Mesodermal cell (in vitro differentiated cells): ENCODE measurements at regions not wholly inside any gene's neighbourhood (a gene's known extent, or its start where the extent isn't known, plus 50 kb on each side); places are given as distances from the start of the nearest gene placed in this dataset.
"Not testable (repeated sequence)": the region's sequence is repeated elsewhere in the genome, so short reads cannot be mapped to it uniquely, and the experiment has no call there.

Experiments
- H3K27ac ChIP-seq: 2 replicates; pipeline ENCODE4 v1.7.0; 2013; ENCODE audit warnings: mild to moderate bottlenecking, low read depth, low read length, moderate library complexity; ENCODE audit not compliant: severe bottlenecking
- H3K36me3 ChIP-seq: 2 replicates; pipeline ENCODE4 v1.7.1; 2013; ENCODE audit warnings: mild to moderate bottlenecking, low read length, moderate library complexity; ENCODE audit not compliant: control insufficient read depth, insufficient read depth
- H3K4me1 ChIP-seq: one replicate; pipeline ENCODE4 v1.7.1; 2013; ENCODE audit warnings: mild to moderate bottlenecking, low read length; ENCODE audit not compliant: insufficient read depth, control insufficient read depth, poor library complexity, severe bottlenecking
- H3K4me3 ChIP-seq: 2 replicates; pipeline ENCODE4 v1.7.0; 2013; ENCODE audit warnings: low read length, control low read depth, mild to moderate bottlenecking; ENCODE audit not compliant: insufficient read depth, poor library complexity, severe bottlenecking; ENCODE audit errors: extremely low read depth
- H3K9me3 ChIP-seq: 2 replicates; pipeline ENCODE4 v1.7.1; 2013; ENCODE audit warnings: mild to moderate bottlenecking, low read length, moderate library complexity; ENCODE audit not compliant: control insufficient read depth
- WGBS, 2 experiments: methylation state at CpG; one replicate each; pipeline ENCODE4 v1.1.5; 2013; ENCODE audit warnings: missing lambda C conversion rate in 2 of 2; ENCODE audit not compliant: insufficient coverage in 2 of 2; 5-methylcytosine and 5-hydroxymethylcytosine counted together

DNA sequence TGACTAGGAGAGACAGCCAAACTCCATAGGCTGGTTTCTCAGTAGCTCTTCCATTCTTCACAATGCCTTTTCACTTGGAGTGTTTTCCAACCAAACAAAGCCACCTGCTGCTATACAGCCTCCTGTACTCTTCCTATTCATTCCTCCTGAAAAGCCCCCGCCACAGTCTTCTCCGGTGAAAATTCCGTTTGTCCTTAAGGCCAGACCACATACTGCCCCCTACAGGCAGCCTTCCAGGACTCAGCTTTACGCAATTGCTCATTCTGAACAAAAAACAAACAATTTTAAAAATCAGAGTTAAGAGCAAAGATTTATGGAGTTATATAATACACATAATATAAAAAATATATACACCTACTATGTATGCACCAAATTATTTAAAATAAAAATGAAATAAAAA lies 611.5 kb downstream of the COL12A1 start:
- H3K36me3 ChIP-seq, H3K27ac ChIP-seq, H3K4me3 ChIP-seq, H3K4me1 ChIP-seq, H3K9me3 ChIP-seq: not testable (repeated sequence)
- no CpG with 5 or more reads among the region's 4 CpGs for WGBS, 2 experiments

DNA sequence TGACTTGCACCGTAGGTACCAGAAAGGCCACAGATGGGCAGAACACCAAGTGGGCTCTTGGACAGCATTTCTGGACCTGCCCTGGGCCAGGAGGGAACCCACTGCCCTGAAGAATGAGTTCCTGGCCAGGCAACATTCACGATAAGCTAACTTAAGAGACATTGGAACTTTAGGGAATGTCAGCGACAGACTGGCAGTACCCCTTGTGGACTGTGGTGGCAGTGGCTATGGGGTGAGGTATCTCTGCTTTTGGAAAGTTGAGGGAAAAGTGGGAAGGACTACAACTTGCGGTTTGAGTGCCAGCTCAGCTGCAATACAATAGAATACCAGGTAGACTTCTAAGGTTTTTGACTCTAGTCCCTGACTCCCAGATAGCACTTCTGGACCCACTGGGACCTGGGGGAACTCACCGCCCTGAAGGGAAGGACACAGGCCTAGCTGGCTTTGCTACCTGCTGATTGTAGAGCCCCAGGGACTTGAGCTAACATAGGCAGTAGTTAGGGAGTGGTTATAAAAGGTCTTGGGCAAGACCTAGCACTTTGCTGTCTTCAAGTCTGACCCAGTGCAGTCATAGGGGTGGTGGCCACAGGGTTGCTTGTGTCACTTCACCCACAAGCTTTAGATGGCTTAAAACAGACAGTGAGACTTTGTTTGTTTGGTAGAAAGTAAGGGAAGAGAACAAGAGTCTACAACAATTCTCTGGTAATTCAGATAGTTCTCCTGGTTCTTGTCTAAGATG lies 617.6 kb downstream of the COL12A1 start:
- 89 to 92% methylated on average over 4 of the region's 5 CpGs for WGBS, 2 experiments
- H3K4me3 ChIP-seq = no peak overlapping the region
- no peaks in the 10 kb centered on the region for H3K36me3 ChIP-seq
- no peaks in the 10 kb centered on the region for H3K4me1 ChIP-seq
- no peaks in the 10 kb centered on the region for H3K9me3 ChIP-seq
- H3K27ac ChIP-seq = no peak overlapping the region

DNA sequence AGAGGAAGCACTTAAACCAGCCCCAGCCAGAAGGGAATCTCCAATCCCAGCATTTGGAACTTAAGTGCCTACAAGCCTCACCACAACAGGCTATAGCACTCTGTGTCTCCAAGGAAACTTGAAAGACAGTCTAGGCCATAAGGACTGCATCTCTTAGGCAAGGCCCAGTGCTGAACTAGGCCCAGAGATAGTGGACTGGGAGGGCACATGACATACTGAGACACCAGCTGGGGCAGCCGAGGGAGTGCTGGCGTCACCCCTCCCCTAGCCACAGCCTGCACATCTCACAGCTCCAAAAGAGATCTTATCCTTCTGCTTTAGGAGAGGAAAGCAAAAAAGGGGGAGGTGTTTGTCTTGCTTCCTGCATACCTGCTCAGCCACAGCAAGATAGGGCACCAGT lies 618.5 kb downstream of the COL12A1 start:
- H3K27ac ChIP-seq = no peak overlapping the region
- no peaks in the 10 kb centered on the region for H3K36me3 ChIP-seq
- H3K4me1 ChIP-seq = no peaks in the 10 kb centered on the region
- H3K4me3 ChIP-seq = no peak overlapping the region
- no CpG with 5 or more reads among the region's 2 CpGs for WGBS, 2 experiments
- H3K9me3 ChIP-seq = no peaks in the 10 kb centered on the region

- H3K9me3 ChIP-seq = no peaks in the 10 kb centered on the region
- peaks cover 5% of the 10 kb centered on the region for H3K4me1 ChIP-seq
- H3K27ac ChIP-seq = no peak overlapping the region
These were observed 620.1 kb downstream of the COL12A1 start for GRCh38 chr6:74585753-74586152.

GRCh38 chr6:74581681-74582080 lies 624.2 kb downstream of the COL12A1 start:
- Histone ChIP-seq H3K4me1 (peaks cover 5% of the 10 kb centered on the region), H3K4me3 (no peak overlapping the region), H3K9me3 (no peaks in the 10 kb centered on the region), H3K36me3 (no peaks in the 10 kb centered on the region), H3K27ac (no peak overlapping the region)
- 91 to 100% methylated on average over 6 of the region's 6 CpGs for WGBS, 2 experiments

More at GRCh38 chr6:74585753-74586152, 620.1 kb downstream of the COL12A1 start:
- Histone ChIP-seq H3K4me3 (no peak overlapping the region), H3K36me3 (no peaks in the 10 kb centered on the region)

- Histone ChIP-seq H3K4me1 (peaks cover 5% of the 10 kb centered on the region), H3K9me3 (no peaks in the 10 kb centered on the region), H3K27ac (no peak overlapping the region), H3K36me3 (no peaks in the 10 kb centered on the region), H3K4me3 (no peak overlapping the region)
- WGBS, 2 experiments = 69 to 86% methylated on average over 1 of the region's 3 CpGs
These were observed 626.1 kb downstream of the COL12A1 start for GRCh38 chr6:74579794-74580193.

DNA sequence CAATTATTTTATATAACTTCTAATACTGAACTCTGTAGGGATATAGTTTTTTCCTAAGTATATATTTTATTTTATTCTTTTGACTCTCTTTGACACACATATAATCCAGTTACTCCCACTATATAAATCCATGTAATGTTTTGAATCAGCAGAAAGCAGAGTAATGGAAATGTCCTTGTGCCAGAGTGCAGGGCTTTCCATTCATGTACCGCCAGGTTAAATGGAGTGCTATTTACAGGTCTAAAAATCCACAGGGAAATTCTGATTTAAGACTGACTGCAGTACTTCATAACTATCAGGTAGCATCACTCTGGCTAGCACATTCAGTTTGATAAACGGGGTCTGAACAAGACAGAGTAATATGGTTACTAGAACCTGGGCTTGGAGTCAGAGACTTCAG lies 626.8 kb downstream of the COL12A1 start:
- 75 to 93% methylated on average over 1 to 2 of the region's 2 CpGs for WGBS, 2 experiments
- H3K4me1 ChIP-seq = peaks cover 5% of the 10 kb centered on the region
- H3K36me3 ChIP-seq = no peaks in the 10 kb centered on the region
- no peak overlapping the region for H3K27ac ChIP-seq
- H3K9me3 ChIP-seq = no peaks in the 10 kb centered on the region
- no peak overlapping the region for H3K4me3 ChIP-seq

DNA sequence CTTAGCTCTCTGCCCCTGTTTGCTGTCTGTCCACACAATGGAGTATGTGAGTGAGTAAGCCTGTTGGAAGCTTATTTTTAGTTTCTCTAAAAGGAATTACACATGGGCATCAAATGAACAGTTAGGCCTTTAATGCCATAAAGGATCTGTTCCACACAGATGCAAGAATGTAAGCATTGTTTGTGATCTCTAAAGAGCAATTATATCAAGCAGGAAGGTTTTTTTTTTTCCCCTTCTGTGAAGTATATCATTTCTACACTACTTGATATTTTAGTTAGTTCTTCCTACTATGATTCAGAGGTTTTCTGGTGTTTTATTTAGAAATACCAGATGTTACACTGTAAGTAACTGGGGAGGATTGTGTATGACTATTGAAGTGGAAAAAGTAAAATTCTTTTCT lies 627.5 kb downstream of the COL12A1 start:
- Histone ChIP-seq H3K27ac (no peak overlapping the region), H3K4me3 (no peak overlapping the region), H3K36me3 (no peaks in the 10 kb centered on the region)

GRCh38 chr6:74577619-74578018 lies 628.2 kb downstream of the COL12A1 start:
- no peak overlapping the region for H3K27ac ChIP-seq
- H3K9me3 ChIP-seq = no peaks in the 10 kb centered on the region

More for the DNA sequence above, 627.5 kb downstream of the COL12A1 start:
- no peaks in the 10 kb centered on the region for H3K9me3 ChIP-seq
- peaks cover 5% of the 10 kb centered on the region for H3K4me1 ChIP-seq

GRCh38 chr6:74574794-74575193 lies 631.1 kb downstream of the COL12A1 start:
- Histone ChIP-seq H3K27ac (no peak overlapping the region), H3K36me3 (no peaks in the 10 kb centered on the region), H3K9me3 (no peaks in the 10 kb centered on the region), H3K4me1 (no peaks in the 10 kb centered on the region), H3K4me3 (no peak overlapping the region)
- WGBS, 2 experiments = 20% methylated on average over 1 of the region's 5 CpGs; no CpG with 5 or more reads in 1 of the 2 experiments

More at GRCh38 chr6:74577619-74578018, 628.2 kb downstream of the COL12A1 start:
- Histone ChIP-seq H3K4me1 (peaks cover 5% of the 10 kb centered on the region), H3K4me3 (no peak overlapping the region), H3K36me3 (no peaks in the 10 kb centered on the region)

DNA sequence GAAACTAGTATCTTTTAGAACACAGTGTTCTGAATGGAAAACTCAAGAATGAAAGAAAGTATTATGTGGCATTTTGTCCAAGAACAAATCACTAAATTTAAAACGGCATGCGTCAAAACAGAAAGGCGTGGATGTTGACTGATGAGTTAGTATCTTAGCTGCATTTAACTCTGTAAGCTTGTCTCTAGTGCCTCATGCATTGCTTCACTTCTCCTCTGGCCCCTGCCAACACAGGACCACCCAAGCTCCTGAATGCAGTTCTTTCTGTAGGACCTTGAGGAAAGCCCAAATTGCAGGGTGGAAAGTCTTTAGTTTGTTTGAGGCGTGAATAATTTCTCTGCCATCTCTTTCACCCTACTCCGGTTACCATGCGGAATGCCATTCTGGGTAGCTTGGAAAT lies 632.2 kb downstream of the COL12A1 start:
- Histone ChIP-seq H3K36me3 (no peaks in the 10 kb centered on the region), H3K4me1 (peaks cover 3% of the 10 kb centered on the region)
- WGBS, 2 experiments = 89 to 100% methylated on average over 1 to 3 of the region's 6 CpGs

More for the DNA sequence above, 632.2 kb downstream of the COL12A1 start:
- Histone ChIP-seq H3K27ac (no peak overlapping the region), H3K9me3 (no peaks in the 10 kb centered on the region), H3K4me3 (no peak overlapping the region)
